GM12872 (cell line): ENCODE measurements at regions not wholly inside any gene's neighbourhood (a gene's known extent, or its start where the extent isn't known, plus 50 kb on each side); places are given as distances from the start of the nearest gene placed in this dataset.

Source experiments
- TF ChIP-seq, protein P1 (sequence below): IDR thresholded peaks from 3 replicates; pipeline ENCODE4 v1.5.1; 2011; ENCODE audit warnings: low read depth, mild to moderate bottlenecking, low read length, moderate library complexity; ENCODE audit not compliant: insufficient read depth

- TF ChIP-seq, protein P1, sequence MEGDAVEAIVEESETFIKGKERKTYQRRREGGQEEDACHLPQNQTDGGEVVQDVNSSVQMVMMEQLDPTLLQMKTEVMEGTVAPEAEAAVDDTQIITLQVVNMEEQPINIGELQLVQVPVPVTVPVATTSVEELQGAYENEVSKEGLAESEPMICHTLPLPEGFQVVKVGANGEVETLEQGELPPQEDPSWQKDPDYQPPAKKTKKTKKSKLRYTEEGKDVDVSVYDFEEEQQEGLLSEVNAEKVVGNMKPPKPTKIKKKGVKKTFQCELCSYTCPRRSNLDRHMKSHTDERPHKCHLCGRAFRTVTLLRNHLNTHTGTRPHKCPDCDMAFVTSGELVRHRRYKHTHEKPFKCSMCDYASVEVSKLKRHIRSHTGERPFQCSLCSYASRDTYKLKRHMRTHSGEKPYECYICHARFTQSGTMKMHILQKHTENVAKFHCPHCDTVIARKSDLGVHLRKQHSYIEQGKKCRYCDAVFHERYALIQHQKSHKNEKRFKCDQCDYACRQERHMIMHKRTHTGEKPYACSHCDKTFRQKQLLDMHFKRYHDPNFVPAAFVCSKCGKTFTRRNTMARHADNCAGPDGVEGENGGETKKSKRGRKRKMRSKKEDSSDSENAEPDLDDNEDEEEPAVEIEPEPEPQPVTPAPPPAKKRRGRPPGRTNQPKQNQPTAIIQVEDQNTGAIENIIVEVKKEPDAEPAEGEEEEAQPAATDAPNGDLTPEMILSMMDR: no peak
Measured at GRCh38 chrX:107502316-107502715, 52.9 kb downstream of the FRMPD3 start.

GRCh38 chrX:107504006-107504405 lies 54.6 kb downstream of the FRMPD3 start:
- TF ChIP-seq, protein P1: no peak

DNA sequence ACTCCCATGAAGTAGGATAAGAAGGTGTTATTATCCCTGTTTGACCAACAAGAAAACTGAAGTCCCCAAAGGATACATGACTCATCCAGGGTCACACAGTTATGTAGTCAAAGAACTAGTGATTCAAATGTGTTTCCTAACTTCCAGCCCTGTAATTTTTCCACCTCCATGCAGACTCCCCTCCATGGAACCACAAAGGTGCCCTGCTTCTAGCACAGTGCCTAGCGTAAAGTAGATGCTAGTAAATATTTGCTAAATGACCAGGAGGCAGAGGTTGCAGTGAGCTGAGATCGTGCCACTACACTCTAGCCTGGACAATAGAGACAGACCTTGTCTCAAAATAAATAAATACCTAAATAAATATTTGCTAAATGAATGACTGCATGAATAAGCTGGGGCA lies 55.8 kb downstream of the FRMPD3 start:
- TF ChIP-seq, protein P1: no peak

DNA sequence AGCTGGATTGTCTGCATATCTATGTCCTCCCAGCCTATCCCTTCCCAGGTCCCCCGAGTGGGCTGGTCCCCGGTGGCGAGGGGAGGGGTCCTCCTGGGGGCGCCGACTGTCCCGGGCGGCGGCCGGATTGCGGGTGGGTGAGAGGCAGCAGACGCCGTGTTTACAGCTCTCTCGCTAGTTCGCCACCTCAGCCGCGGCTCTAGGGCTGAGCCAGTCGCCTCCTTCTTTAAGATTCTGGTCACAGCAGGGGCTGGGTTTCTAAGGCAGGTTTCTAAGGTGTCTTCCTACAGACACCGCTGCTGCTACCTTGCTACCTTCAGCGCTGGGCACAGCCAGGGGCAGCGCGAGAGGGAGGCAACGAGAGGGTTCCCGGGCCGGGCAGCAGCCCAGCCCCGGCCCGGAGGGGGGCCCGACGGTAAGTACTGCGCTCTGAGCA lies 57.2 kb downstream of the FRMPD3 start:
- TF ChIP-seq, protein P1: no peak

- TF ChIP-seq, protein P1: no peak
Measured at GRCh38 chrX:107507093-107507743, 57.8 kb downstream of the FRMPD3 start.

DNA sequence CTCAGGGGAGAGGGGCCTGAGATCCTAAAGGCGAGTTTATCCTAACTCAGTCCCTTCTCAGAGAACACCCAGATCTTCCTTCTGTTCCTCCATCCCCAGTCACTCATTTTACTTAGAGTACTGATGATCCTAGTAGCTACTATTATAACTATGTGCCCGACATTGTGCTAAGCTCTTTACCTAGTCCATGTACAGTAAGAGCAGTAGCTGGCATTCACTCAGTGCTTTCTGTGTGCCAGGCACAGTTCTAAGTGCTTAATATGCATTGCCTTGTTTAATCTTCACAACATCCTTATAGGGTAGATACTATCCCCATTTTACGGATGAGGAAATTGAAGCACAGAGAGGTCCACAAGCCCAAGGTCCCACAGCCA lies 58.3 kb downstream of the FRMPD3 start:
- TF ChIP-seq, protein P1: no peak

DNA sequence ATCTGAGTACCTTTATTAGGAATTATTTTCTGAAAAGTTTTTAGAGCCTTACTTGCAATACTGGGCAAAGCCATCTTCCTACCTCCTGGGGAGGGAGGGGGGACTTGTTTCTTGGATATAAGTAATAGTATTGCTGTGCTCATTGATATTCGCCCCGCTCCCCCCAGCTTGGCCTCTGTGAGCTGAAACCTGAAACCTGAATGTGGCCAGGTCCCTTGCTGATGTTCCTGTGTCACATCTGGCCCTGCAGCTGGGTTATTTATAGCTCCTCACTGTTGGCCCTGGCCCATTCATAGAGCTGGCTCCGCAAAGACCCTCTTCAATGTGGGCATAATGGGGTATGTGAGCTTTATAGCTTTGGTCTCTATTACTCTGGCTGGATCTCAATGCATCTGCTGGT lies 59.5 kb downstream of the FRMPD3 start:
- TF ChIP-seq, protein P1: no peak
